SU-DHL-6 (cell line): ENCODE measurements at regions not wholly inside any gene's neighbourhood (a gene's known extent, or its start where the extent isn't known, plus 50 kb on each side); places are given as distances from the start of the nearest gene placed in this dataset.

ENCODE experiments used
- H2AFZ ChIP-seq: fragments of 200-600 bp; sonication (generic); 2 replicates; pipeline ENCODE4 v1.6.1; 2014; ENCODE audit warnings: low read depth, mild to moderate bottlenecking, moderate library complexity, mixed read lengths, antibody characterized with exemption, low read length; ENCODE audit not compliant: severe bottlenecking
- H3F3A ChIP-seq: fragments of 200-600 bp; shearing (Covaris generic); 2 replicates; pipeline ENCODE4 v1.6.0; 2016; ENCODE audit warnings: antibody characterized with exemption, mild to moderate bottlenecking; ENCODE audit not compliant: insufficient read depth
- H3K27ac ChIP-seq: fragments of 200-600 bp; sonication (generic); 2 replicates; pipeline ENCODE4 v1.5.1; 2016; ENCODE audit warnings: low read depth, mild to moderate bottlenecking, low read length, moderate library complexity, mixed read lengths
- H3K27me3 ChIP-seq: fragments of 200-600 bp; sonication (generic), shearing (Covaris generic); 2 replicates; pipeline ENCODE4 v1.6.0; 2014; ENCODE audit warnings: mild to moderate bottlenecking, low read length
- H3K36me3 ChIP-seq: fragments of 200-600 bp; sonication (generic); 2 replicates; pipeline ENCODE4 v1.6.1; 2014; ENCODE audit warnings: mild to moderate bottlenecking, low read length, mixed read lengths
- H3K4me2 ChIP-seq: fragments of 300-600, 200-600 bp; shearing (Covaris generic), sonication (generic); 2 replicates; pipeline ENCODE4 v1.6.0; 2014; ENCODE audit warnings: low read length, low read depth, mild to moderate bottlenecking; ENCODE audit not compliant: poor library complexity, severe bottlenecking
- H3K4me3 ChIP-seq: fragments of 200-600 bp; sonication (generic); 2 replicates; pipeline ENCODE4 v1.5.1; 2014; ENCODE audit warnings: antibody characterized with exemption, low read length, mild to moderate bottlenecking, mixed read lengths; ENCODE audit not compliant: insufficient read depth, poor library complexity, severe bottlenecking
- H3K79me2 ChIP-seq: fragments of 200-600 bp; sonication (generic); 2 replicates; pipeline ENCODE4 v1.6.1; 2014; ENCODE audit warnings: mild to moderate bottlenecking, low read length, moderate library complexity; ENCODE audit not compliant: insufficient read depth
- H3K9ac ChIP-seq: fragments of 200-600 bp; sonication (generic); 2 replicates; pipeline ENCODE4 v1.7.0; 2014; ENCODE audit warnings: mild to moderate bottlenecking, low read length
- H3K9me2 ChIP-seq: fragments of 200-600 bp; sonication (generic); replicated peaks from 2 replicates; pipeline ENCODE4 v1.6.1; 2014; ENCODE audit warnings: low read length; ENCODE audit not compliant: insufficient read depth
- H3K9me3 ChIP-seq: fragments of 200-600 bp; sonication (generic); 2 replicates; pipeline ENCODE4 v1.6.1; 2014; ENCODE audit warnings: low read length, mixed read lengths; ENCODE audit not compliant: insufficient read depth
- H4K20me1 ChIP-seq: fragments of 200-600 bp; sonication (generic); 2 replicates; pipeline ENCODE4 v1.6.1; 2014; ENCODE audit warnings: low read depth, mild to moderate bottlenecking, antibody characterized with exemption, low read length, moderate library complexity, mixed read lengths
- CTCF ChIP-seq: fragments of 200-600 bp; sonication (generic); IDR thresholded peaks from one replicate; pipeline ENCODE4 v1.5.1; 2017; ENCODE audit warnings: antibody characterized with exemption, mild to moderate bottlenecking, low read length, moderate library complexity; ENCODE audit not compliant: insufficient read depth, poor library complexity, severe bottlenecking
- EZH2phosphoT487 ChIP-seq: fragments of 200-600 bp; sonication (generic), shearing (Covaris generic); conservative IDR thresholded peaks from 2 replicates; pipeline ENCODE4 v1.6.1; 2018; ENCODE audit warnings: mild to moderate bottlenecking, antibody characterized with exemption, low read length, moderate library complexity, mixed read lengths

GRCh38 chr5:58149746-58150145, 310.1 kb downstream of the PLK2 start:
- Histone ChIP-seq H3K4me3 (no peak overlapping the region), H3F3A (no peaks in the 10 kb centered on the region), H4K20me1 (no peaks in the 10 kb centered on the region), H3K4me2 (no peak overlapping the region), H3K9ac (no peak overlapping the region), H3K27me3 (no peaks in the 10 kb centered on the region), H3K9me2 (no peaks in the 10 kb centered on the region), H3K79me2 (no peaks in the 10 kb centered on the region), H2AFZ (no peak overlapping the region), H3K9me3 (no peaks in the 10 kb centered on the region), H3K36me3 (no peaks in the 10 kb centered on the region), H3K27ac (no peak overlapping the region)
- TF ChIP-seq EZH2phosphoT487 (no peak), CTCF (no peak)

- H3K36me3 ChIP-seq = no peaks in the 10 kb centered on the region
- H3K9ac ChIP-seq = no peak overlapping the region
- H3K9me3 ChIP-seq = no peaks in the 10 kb centered on the region
- H3K79me2 ChIP-seq = no peaks in the 10 kb centered on the region
- TF ChIP-seq EZH2phosphoT487 (no peak), CTCF (no peak)
- H3K4me3 ChIP-seq = no peak overlapping the region
- H3K4me2 ChIP-seq = no peak overlapping the region
- H3F3A ChIP-seq = no peaks in the 10 kb centered on the region
- H3K9me2 ChIP-seq = no peaks in the 10 kb centered on the region
- no peaks in the 10 kb centered on the region for H4K20me1 ChIP-seq
- H2AFZ ChIP-seq = no peak overlapping the region
- H3K27me3 ChIP-seq = no peaks in the 10 kb centered on the region
- no peak overlapping the region for H3K27ac ChIP-seq
Observed at GRCh38 chr5:58149345-58149744, 310.5 kb downstream of the PLK2 start.

- Histone ChIP-seq H3F3A (no peaks in the 10 kb centered on the region), H3K27ac (no peak overlapping the region), H3K36me3 (no peaks in the 10 kb centered on the region), H3K4me2 (no peak overlapping the region), H3K9me3 (no peaks in the 10 kb centered on the region), H3K79me2 (no peaks in the 10 kb centered on the region), H3K4me3 (no peak overlapping the region), H3K9ac (no peak overlapping the region), H2AFZ (no peak overlapping the region), H3K9me2 (no peaks in the 10 kb centered on the region), H3K27me3 (no peaks in the 10 kb centered on the region), H4K20me1 (no peaks in the 10 kb centered on the region)
- TF ChIP-seq EZH2phosphoT487 (no peak), CTCF (no peak)
Observed at GRCh38 chr5:58148254-58148775, 311.6 kb downstream of the PLK2 start.
